ENCODE measurements at regions not wholly inside any gene's neighbourhood (a gene's known extent, or its start where the extent isn't known, plus 50 kb on each side); places are given as distances from the start of the nearest gene placed in this dataset.

DNA sequence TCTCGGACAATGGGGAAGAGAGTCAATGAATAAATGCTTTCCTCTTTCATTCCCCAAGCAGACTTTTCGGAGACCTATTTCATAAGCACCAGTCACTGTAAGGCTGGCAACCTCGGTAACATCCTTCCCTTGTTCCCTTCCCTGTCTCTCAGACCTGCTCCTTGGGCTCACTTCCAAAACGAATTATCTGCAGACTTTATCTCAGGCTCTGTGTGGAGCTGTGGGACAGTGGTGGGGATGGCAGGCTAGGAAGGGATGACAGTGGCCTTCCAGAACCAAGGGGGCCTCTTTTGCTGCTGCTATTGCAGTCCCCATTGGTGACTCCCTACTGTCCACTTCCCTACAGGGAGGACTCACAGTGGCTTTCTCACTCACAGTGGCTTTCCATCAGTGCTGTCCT is 185.6 kb upstream of the MEX3C start:
- TF ChIP-seq, protein P1, sequence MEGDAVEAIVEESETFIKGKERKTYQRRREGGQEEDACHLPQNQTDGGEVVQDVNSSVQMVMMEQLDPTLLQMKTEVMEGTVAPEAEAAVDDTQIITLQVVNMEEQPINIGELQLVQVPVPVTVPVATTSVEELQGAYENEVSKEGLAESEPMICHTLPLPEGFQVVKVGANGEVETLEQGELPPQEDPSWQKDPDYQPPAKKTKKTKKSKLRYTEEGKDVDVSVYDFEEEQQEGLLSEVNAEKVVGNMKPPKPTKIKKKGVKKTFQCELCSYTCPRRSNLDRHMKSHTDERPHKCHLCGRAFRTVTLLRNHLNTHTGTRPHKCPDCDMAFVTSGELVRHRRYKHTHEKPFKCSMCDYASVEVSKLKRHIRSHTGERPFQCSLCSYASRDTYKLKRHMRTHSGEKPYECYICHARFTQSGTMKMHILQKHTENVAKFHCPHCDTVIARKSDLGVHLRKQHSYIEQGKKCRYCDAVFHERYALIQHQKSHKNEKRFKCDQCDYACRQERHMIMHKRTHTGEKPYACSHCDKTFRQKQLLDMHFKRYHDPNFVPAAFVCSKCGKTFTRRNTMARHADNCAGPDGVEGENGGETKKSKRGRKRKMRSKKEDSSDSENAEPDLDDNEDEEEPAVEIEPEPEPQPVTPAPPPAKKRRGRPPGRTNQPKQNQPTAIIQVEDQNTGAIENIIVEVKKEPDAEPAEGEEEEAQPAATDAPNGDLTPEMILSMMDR (conservative IDR thresholded peaks at IDR 0.05): no peak
- no peak overlapping the region for H3K4me3 Mint-ChIP-seq
- no CpG with 5 or more reads among the region's 4 CpGs for WGBS (ENCODE audit: extremely low coverage, insufficient read length, low lambda C conversion rate)
- Histone ChIP-seq H3K9ac (ENCODE audit: extremely low read depth, insufficient read length, low read length) (no peak overlapping the region), H3K27me3 (ENCODE audit: insufficient read depth, low read length) (no peaks in the 10 kb centered on the region; the same call in 1 of the 2 replicates), H4K8ac (replicated peaks; ENCODE audit: insufficient read length, low read depth, low read length) (no peak overlapping the region), H2BK12ac (ENCODE audit: insufficient read length, low read depth, low read length) (no peak overlapping the region), H3K4ac (ENCODE audit: low read depth, low read length) (no peak overlapping the region), H2AK5ac (ENCODE audit: insufficient read length, low read length) (no peak overlapping the region), H3K23me2 (ENCODE audit: insufficient read length, low read depth, low read length, poor library complexity, severe bottlenecking) (no peaks in the 10 kb centered on the region), H3T11ph (ENCODE audit: low read length) (no peak overlapping the region), H3K79me1 (ENCODE audit: insufficient read depth, low read depth, low read length, poor library complexity, severe bottlenecking) (no peaks in the 10 kb centered on the region), H2BK20ac (ENCODE audit: low read depth, low read length, poor library complexity, severe bottlenecking) (no peak overlapping the region), H3K9me3 (ENCODE audit: control insufficient read depth, low read depth, low read length) (no peaks in the 10 kb centered on the region), H3K18ac (ENCODE audit: insufficient read length, low read depth, low read length) (no peak overlapping the region), H2BK15ac (ENCODE audit: low read depth, low read length) (no peak overlapping the region), H3K4me1 (ENCODE audit: insufficient read depth, low read length) (no peaks in the 10 kb centered on the region), H3K56ac (ENCODE audit: insufficient read length, low read depth, low read length) (no peak overlapping the region), H4K91ac (ENCODE audit: insufficient read length, low read depth, low read length) (no peak overlapping the region), H2AFZ (ENCODE audit: low read length) (no peak overlapping the region), H3K14ac (ENCODE audit: insufficient read depth, low read length) (no peak overlapping the region), H3K79me2 (ENCODE audit: insufficient read depth, low read length) (no peaks in the 10 kb centered on the region), H4K5ac (ENCODE audit: insufficient read length, low read depth, low read length) (no peak overlapping the region), H3K4me2 (ENCODE audit: insufficient read depth, insufficient read length, low read length) (no peak overlapping the region), H4K20me1 (ENCODE audit: control insufficient read depth, insufficient read depth, insufficient read length) (no peaks in the 10 kb centered on the region), H3K23ac (ENCODE audit: insufficient read length, low read depth, low read length) (no peak overlapping the region), H2BK120ac (ENCODE audit: low read depth, low read length, poor library complexity, severe bottlenecking) (no peak overlapping the region), H3K27ac (ENCODE audit: insufficient read length, low read depth, low read length) (no peak overlapping the region), H2BK5ac (ENCODE audit: insufficient read length, low read length) (no peak overlapping the region)
- no peak for DNase-seq
- no peaks in the 10 kb centered on the region for H3K36me3 Mint-ChIP-seq (ENCODE audit: insufficient read depth in 1 of 3, low read depth in 3 of 3)
- H3K9me3 Mint-ChIP-seq: no peaks in the 10 kb centered on the region
- H3K27me3 Mint-ChIP-seq (ENCODE audit: low read depth): no peaks in the 10 kb centered on the region
- peaks cover 10 to 12% of the 10 kb centered on the region in 2 experiments for H3K4me1 Mint-ChIP-seq
- peak overlapping the region in 1 of 3 experiments; percentile 29; a peak in 1 of 7 replicates for H3K27ac Mint-ChIP-seq
